Liver (tissue), 8 donors: ENCODE measurements at regions not wholly inside any gene's neighbourhood (a gene's known extent, or its start where the extent isn't known, plus 50 kb on each side); places are given as distances from the start of the nearest gene placed in this dataset.

Experiments used
- DNase-seq: peaks from one replicate; pipeline ENCODE4 v3.0.0-alpha.2; 2017; ENCODE audit warnings: low spot score
- H3K27ac ChIP-seq, 2 donors: one replicate each; pipeline ENCODE4 v1.7.0; 2013; ENCODE audit warnings: inconsistent platforms in 2 of 2, low read length in 2 of 2, control low read depth in 1 of 2, low read depth in 1 of 2, mild to moderate bottlenecking in 1 of 2
- H3K27me3 ChIP-seq, 4 donors: one replicate each; pipeline versions ENCODE4 v1.6.1 to v1.7.0; 2013; ENCODE audit warnings: low read length in 3 of 4, inconsistent platforms in 1 of 4, mild to moderate bottlenecking in 1 of 4, moderate library complexity in 1 of 4; ENCODE audit not compliant: control insufficient read depth in 4 of 4, insufficient read depth in 4 of 4
- H3K36me3 ChIP-seq, 4 donors: one replicate each; pipeline versions ENCODE4 v1.6.1 to v1.7.0; 2013; ENCODE audit warnings: low read length in 3 of 4, mild to moderate bottlenecking in 3 of 4, low read depth in 1 of 4, moderate library complexity in 1 of 4; ENCODE audit not compliant: control insufficient read depth in 4 of 4, insufficient read depth in 3 of 4
- H3K4me1 ChIP-seq, 4 donors: one replicate each; pipeline versions ENCODE4 v1.6.1 to v1.7.0; 2013; ENCODE audit warnings: low read length in 3 of 4, mild to moderate bottlenecking in 3 of 4, moderate library complexity in 1 of 4; ENCODE audit not compliant: control insufficient read depth in 4 of 4, insufficient read depth in 4 of 4
- H3K4me3 ChIP-seq, 3 donors: one replicate each; pipeline versions ENCODE4 v1.6.1 to v1.7.0; 2013; ENCODE audit warnings: low read length in 3 of 3, control low read depth in 1 of 3, low read depth in 1 of 3, mild to moderate bottlenecking in 1 of 3
- H3K9ac ChIP-seq, 2 donors: one replicate each; pipeline ENCODE4 v1.7.0; 2013; ENCODE audit warnings: low read length in 2 of 2, mild to moderate bottlenecking in 2 of 2, moderate library complexity in 2 of 2, control low read depth in 1 of 2, low read depth in 1 of 2
- H3K9me3 ChIP-seq, 4 donors: one replicate each; pipeline versions ENCODE4 v1.6.1 to v1.7.0; 2013; ENCODE audit warnings: low read length in 3 of 4; ENCODE audit not compliant: control insufficient read depth in 4 of 4
- EGR1 ChIP-seq, 2 donors: IDR thresholded peaks; 2 replicates each; pipeline ENCODE4 v1.6.1; 2016 to 2018; ENCODE audit warnings: antibody characterized with exemption in 2 of 2, low read depth in 2 of 2
- FOXA1 ChIP-seq: IDR thresholded peaks from 2 replicates; pipeline ENCODE4 v1.6.1; 2016; ENCODE audit warnings: antibody characterized with exemption
- FOXA2 ChIP-seq: IDR thresholded peaks from 2 replicates; pipeline ENCODE4 v1.6.1; 2016; ENCODE audit warnings: antibody characterized with exemption
- HNF4A ChIP-seq, 2 donors: conservative IDR thresholded peaks; 2 replicates each; pipeline ENCODE4 v1.6.1; 2016; ENCODE audit warnings: antibody characterized with exemption in 2 of 2, mild to moderate bottlenecking in 2 of 2
- HNF4G ChIP-seq: IDR thresholded peaks from 2 replicates; pipeline ENCODE4 v1.6.1; 2016; ENCODE audit warnings: antibody characterized with exemption
- JUND ChIP-seq, 2 donors: IDR thresholded peaks; 2 replicates each; pipeline ENCODE4 v1.6.1; 2016; ENCODE audit warnings: antibody characterized with exemption in 2 of 2
- RAD21 ChIP-seq, 2 donors: IDR thresholded peaks; 2 replicates each; pipeline ENCODE4 v1.6.1; 2016; ENCODE audit warnings: antibody characterized with exemption in 2 of 2, mild to moderate bottlenecking in 2 of 2
- RXRA ChIP-seq, 2 donors: IDR thresholded peaks; 2 replicates each; pipeline ENCODE4 v1.6.1; 2017 to 2018; ENCODE audit warnings: antibody characterized with exemption in 2 of 2, mild to moderate bottlenecking in 1 of 2
- TAF1 ChIP-seq: conservative IDR thresholded peaks from 2 replicates; pipeline ENCODE4 v1.6.1; 2016; ENCODE audit warnings: antibody characterized with exemption, mild to moderate bottlenecking
- YY1 ChIP-seq: IDR thresholded peaks from 2 replicates; pipeline ENCODE4 v1.6.1; 2016; ENCODE audit warnings: antibody characterized with exemption, mild to moderate bottlenecking
- WGBS: extraction: QIAGEN DNeasy Blood & Tissue Kit; methylation state at CpG from one replicate; pipeline ENCODE4 v1.1.7; 2013; 5-methylcytosine and 5-hydroxymethylcytosine counted together
- TF ChIP-seq, protein P1 (sequence below): IDR thresholded peaks from 2 replicates; pipeline ENCODE4 v1.6.1; 2016; ENCODE audit warnings: antibody characterized with exemption
- TF ChIP-seq, protein P2 (sequence below): fragments of 150-350 bp; IDR thresholded peaks from 2 replicates; pipeline ENCODE4 v1.5.1; 2017; ENCODE audit warnings: improper control_type of control experiment, low read depth, low read length; ENCODE audit not compliant: missing input control
- TF ChIP-seq, protein P3 (sequence below): IDR thresholded peaks from 2 replicates; pipeline ENCODE4 v1.6.1; 2016; ENCODE audit warnings: antibody characterized with exemption, mild to moderate bottlenecking
- TF ChIP-seq, protein P4 (sequence below): IDR thresholded peaks from 2 replicates; pipeline ENCODE4 v1.6.1; 2016; ENCODE audit warnings: antibody characterized with exemption
- donor health status: healthy.
- donor health status: healthy.
- donor health status: healthy.
- donor health status: healthy.
- donor health status: healthy.

DNA sequence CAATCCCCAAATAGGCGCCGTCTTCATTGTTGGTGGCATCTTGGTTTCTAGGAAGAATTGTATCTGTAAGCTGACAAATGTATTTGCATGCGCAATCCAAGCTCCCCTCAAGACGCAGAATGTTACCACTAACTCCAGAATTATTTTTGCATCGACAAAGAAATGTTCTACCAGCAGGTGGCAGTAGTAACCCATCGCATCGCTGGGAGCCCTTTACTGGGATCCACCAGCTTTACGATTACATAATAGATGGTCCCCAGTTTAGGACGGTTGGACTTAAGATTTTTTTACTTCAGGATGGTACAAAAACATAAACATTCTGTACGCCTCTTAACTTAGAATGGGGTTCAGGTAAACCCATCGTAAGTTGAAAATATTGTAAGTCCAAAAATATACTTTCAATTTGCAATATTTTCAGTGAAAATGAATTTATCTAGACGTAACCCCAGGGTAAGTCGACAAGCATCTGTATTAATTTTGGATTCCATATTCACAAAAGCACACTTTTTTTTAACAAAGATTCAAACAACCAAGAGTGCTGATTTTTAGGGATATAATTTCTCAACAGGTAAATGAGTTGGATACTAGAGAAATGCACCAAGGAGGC, 114.0 kb upstream of the COBL start:
- no peaks in the 10 kb centered on the region for H3K36me3 ChIP-seq
- H3K4me1 ChIP-seq, result no peaks in the 10 kb centered on the region
- H3K9me3 ChIP-seq, result no peaks in the 10 kb centered on the region
- H3K9ac ChIP-seq, result no peak overlapping the region
- no peak overlapping the region for H3K27ac ChIP-seq
- H3K4me3 ChIP-seq, result no peak overlapping the region
- peak; percentile 54 for DNase-seq
- H3K27me3 ChIP-seq, result peaks cover 0 to 11% (median 0%) of the 10 kb centered on the region in 4 donors
- WGBS, result 15% methylated on average over 13 of the region's 13 CpGs
- no peak for TF ChIP-seq TAF1
- peak; percentile 94 for TF ChIP-seq RAD21 (IDR thresholded peaks at IDR 0.05)
- TF ChIP-seq, protein P1, sequence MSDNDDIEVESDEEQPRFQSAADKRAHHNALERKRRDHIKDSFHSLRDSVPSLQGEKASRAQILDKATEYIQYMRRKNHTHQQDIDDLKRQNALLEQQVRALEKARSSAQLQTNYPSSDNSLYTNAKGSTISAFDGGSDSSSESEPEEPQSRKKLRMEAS, result no peak
- TF ChIP-seq, protein P2, sequence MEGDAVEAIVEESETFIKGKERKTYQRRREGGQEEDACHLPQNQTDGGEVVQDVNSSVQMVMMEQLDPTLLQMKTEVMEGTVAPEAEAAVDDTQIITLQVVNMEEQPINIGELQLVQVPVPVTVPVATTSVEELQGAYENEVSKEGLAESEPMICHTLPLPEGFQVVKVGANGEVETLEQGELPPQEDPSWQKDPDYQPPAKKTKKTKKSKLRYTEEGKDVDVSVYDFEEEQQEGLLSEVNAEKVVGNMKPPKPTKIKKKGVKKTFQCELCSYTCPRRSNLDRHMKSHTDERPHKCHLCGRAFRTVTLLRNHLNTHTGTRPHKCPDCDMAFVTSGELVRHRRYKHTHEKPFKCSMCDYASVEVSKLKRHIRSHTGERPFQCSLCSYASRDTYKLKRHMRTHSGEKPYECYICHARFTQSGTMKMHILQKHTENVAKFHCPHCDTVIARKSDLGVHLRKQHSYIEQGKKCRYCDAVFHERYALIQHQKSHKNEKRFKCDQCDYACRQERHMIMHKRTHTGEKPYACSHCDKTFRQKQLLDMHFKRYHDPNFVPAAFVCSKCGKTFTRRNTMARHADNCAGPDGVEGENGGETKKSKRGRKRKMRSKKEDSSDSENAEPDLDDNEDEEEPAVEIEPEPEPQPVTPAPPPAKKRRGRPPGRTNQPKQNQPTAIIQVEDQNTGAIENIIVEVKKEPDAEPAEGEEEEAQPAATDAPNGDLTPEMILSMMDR, result peak; percentile 70
- TF ChIP-seq, protein P3, sequence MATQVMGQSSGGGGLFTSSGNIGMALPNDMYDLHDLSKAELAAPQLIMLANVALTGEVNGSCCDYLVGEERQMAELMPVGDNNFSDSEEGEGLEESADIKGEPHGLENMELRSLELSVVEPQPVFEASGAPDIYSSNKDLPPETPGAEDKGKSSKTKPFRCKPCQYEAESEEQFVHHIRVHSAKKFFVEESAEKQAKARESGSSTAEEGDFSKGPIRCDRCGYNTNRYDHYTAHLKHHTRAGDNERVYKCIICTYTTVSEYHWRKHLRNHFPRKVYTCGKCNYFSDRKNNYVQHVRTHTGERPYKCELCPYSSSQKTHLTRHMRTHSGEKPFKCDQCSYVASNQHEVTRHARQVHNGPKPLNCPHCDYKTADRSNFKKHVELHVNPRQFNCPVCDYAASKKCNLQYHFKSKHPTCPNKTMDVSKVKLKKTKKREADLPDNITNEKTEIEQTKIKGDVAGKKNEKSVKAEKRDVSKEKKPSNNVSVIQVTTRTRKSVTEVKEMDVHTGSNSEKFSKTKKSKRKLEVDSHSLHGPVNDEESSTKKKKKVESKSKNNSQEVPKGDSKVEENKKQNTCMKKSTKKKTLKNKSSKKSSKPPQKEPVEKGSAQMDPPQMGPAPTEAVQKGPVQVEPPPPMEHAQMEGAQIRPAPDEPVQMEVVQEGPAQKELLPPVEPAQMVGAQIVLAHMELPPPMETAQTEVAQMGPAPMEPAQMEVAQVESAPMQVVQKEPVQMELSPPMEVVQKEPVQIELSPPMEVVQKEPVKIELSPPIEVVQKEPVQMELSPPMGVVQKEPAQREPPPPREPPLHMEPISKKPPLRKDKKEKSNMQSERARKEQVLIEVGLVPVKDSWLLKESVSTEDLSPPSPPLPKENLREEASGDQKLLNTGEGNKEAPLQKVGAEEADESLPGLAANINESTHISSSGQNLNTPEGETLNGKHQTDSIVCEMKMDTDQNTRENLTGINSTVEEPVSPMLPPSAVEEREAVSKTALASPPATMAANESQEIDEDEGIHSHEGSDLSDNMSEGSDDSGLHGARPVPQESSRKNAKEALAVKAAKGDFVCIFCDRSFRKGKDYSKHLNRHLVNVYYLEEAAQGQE, result no peak
- TF ChIP-seq, protein P4, sequence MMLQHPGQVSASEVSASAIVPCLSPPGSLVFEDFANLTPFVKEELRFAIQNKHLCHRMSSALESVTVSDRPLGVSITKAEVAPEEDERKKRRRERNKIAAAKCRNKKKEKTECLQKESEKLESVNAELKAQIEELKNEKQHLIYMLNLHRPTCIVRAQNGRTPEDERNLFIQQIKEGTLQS, result no peak
- no peak for TF ChIP-seq FOXA1
- TF ChIP-seq RXRA (IDR thresholded peaks at IDR 0.05), result no peak
- TF ChIP-seq YY1, result no peak

DNA sequence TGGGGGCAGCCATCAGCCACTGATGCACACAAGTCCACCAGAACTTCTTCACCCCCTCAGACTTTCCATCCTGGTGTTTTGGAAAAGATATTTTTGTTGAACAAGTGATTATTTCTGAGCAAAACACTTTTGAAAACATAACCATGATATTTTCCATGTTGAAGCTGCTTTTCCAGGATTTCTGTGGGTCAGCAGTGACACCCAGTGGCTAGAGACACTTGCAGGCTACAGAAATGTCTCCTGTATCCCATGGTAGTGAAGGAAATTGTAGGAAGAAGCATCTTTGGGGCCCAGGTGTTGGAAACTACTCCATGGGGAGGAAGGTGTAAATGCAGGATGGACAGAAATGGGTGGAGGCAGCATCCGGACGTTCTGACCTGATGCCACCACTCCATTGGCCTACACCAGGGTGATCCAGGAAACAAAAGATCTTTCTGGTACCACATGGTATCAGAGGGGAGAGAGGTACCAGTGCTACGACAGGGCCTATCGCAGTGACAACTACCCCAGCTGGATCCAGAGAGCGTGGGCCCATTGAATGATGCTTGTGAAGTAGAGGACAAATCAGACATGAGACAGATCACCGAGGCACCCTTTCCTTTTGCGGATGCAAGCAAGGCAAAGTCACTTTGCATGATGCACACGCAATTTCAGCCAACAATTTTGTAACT, 111.7 kb upstream of the COBL start:
- no peaks in the 10 kb centered on the region for H3K9me3 ChIP-seq
- H3K36me3 ChIP-seq, result no peaks in the 10 kb centered on the region
- H3K27ac ChIP-seq, result no peak overlapping the region
- 68% methylated on average over 8 of the region's 8 CpGs for WGBS
- H3K27me3 ChIP-seq, result no peaks in the 10 kb centered on the region
- no peaks in the 10 kb centered on the region for H3K4me1 ChIP-seq
- H3K4me3 ChIP-seq, result no peak overlapping the region
- DNase-seq, result no peak
- no peak overlapping the region for H3K9ac ChIP-seq
- no peak for TF ChIP-seq HNF4A (conservative IDR thresholded peaks at IDR 0.05)
- TF ChIP-seq, protein P1, result no peak
- TF ChIP-seq JUND (IDR thresholded peaks at IDR 0.05), result no peak
- peak; percentile 60 to 69 for TF ChIP-seq RAD21 (IDR thresholded peaks at IDR 0.05)
- TF ChIP-seq EGR1 (IDR thresholded peaks at IDR 0.05; ENCODE audit: low read depth in 2 of 2), result no peak
- TF ChIP-seq, protein P2, result peak; percentile 20
- TF ChIP-seq FOXA2, result no peak
- TF ChIP-seq, protein P3, result no peak
- TF ChIP-seq YY1, result no peak
- TF ChIP-seq, protein P4, result no peak
- TF ChIP-seq FOXA1, result no peak
- no peak for TF ChIP-seq TAF1
- no peak for TF ChIP-seq HNF4G
